Occipital lobe (tissue), 1 donor: ENCODE measurements at regions not wholly inside any gene's neighbourhood (a gene's known extent, or its start where the extent isn't known, plus 50 kb on each side); places are given as distances from the start of the nearest gene placed in this dataset.

Experiments used
- DNase-seq: peaks from one replicate; lab custom pipeline; 2025; lab: John Stamatoyannopoulos, UW

- DNase-seq: no peak
These were observed 1063.8 kb downstream of the EFNB2 start for GRCh38 chr13:105471673-105472072.

GRCh38 chr13:105466376-105466775 is 1069.1 kb downstream of the EFNB2 start:
- DNase-seq: no peak

GRCh38 chr13:105465745-105466144 is 1069.7 kb downstream of the EFNB2 start, which contains the start of gene DAOA:
TSS of gene DAOA (plus strand) at chr13:105466045.
- DNase-seq: no peak

- DNase-seq: no peak
These were observed 1070.2 kb downstream of the EFNB2 start for GRCh38 chr13:105465251-105465650.

- DNase-seq: no peak
These were observed 1071.2 kb downstream of the EFNB2 start for GRCh38 chr13:105464249-105464648.

GRCh38 chr13:105463011-105463501 is 1072.4 kb downstream of the EFNB2 start:
- DNase-seq: no peak

- no peak for DNase-seq
These were observed 1073.4 kb downstream of the EFNB2 start for GRCh38 chr13:105462098-105462497.

DNA sequence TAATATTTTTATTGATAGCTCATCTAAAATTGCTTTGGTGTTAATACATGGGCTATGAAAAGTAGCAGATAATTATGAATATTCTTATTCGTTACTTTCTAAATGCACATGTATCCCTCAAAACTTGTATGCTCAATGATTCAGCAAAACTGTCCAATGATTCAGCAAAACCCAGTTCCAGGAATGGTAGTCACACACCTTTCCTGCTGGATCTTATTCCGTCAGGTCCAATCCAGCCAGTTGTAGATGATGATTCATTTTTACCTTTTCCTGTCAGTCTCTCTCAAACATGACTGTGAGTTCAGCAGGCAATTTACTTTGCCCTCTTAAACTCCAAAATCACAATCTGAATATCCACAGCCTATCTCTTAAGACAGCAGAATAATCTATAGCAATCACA is 1082.6 kb downstream of the EFNB2 start:
- DNase-seq: no peak

DNA sequence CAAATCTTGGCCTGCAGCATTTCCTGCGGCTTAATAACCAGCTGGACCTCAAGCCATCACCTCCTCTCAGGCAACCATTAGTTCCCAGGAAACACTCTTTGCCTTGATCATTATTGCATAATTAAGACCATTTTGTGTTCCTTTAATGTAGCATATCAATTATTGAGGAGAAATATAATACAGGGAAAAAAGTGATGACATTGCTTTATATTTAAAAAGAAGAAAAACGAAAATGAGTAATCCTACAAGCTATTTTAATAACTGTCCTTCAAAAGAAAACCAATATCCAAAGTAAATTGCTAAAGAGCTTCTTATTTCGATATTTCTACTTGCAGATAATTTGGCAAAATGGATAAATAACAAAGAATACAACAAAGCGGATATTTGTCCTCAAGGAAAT is 1084.7 kb downstream of the EFNB2 start:
- no peak for DNase-seq

- no peak for DNase-seq
These were observed 1086.7 kb downstream of the EFNB2 start for GRCh38 chr13:105448811-105449210.

DNA sequence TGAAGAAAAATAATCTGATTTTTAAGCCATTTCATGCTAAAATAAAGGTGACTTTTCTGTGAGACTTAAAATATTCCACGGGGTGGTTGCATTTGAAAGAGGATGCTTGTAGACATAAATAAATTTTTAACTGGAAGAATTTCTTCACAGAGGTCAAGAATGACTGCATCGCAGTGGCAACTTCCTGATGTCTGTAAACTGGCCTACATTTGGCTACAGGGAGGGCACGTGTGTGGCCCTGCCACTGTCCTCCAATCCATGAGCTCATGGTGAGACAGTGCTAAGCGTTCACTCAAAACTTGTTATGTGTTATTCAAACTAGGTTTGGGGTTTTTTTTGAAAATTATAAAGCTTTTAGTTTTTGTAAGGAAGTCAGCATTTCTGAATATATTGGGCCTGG is 1089.3 kb downstream of the EFNB2 start:
- DNase-seq: no peak

DNA sequence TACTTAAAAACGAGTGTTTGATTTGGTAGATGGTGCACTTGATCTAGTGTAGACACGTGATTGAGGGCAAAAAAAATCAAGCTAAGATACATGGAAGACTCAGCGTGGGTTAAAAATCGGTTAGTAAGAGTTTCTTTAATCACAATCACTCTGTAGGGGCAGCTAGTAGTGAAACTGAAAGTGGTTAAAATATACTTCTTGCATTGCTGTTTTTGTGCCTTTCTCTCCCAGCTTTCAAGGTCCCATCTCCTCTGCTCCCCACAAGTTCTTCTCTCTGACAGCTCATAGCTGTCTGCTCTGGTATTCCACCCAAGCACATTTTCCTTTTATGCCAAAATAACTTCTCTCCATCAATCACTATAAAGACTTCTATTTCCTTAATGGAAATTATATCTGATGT is 1089.7 kb downstream of the EFNB2 start:
- DNase-seq: no peak

DNA sequence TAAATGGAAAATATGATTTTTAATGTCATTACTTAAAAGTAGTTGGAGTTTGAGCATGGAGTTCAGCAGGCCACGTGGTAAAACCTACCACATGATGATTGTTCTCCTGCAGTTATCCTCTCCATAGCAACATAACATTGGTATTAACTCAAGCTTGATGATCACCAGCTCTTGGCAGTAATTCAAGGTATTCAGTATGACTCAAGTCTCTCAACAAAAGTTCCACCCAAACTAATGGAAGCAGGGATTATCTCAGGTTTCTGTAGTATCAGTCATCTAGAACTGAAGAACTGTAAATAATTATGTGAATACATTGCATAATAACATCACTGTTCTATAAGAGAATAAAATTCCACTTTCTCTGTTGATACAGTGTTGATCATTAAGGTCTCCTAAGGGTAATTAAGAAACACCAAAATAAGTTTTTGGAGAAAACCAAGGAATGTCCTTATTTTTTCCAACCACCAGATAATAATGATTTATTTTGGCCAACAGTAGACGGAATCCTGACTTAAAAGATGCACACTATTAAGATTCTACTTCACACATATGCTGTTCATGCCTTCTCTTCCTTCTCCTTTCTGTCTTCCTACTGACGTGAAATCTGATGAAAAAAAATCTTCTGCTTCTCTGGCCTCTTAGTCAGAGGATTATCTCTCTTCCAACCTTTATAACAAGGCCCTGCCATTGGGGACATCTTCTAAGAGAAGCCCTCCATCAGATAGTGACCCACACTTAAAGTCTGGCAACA is 1092.3 kb downstream of the EFNB2 start:
- DNase-seq: no peak

GRCh38 chr13:105442040-105442439 is 1093.4 kb downstream of the EFNB2 start:
- DNase-seq: no peak

DNA sequence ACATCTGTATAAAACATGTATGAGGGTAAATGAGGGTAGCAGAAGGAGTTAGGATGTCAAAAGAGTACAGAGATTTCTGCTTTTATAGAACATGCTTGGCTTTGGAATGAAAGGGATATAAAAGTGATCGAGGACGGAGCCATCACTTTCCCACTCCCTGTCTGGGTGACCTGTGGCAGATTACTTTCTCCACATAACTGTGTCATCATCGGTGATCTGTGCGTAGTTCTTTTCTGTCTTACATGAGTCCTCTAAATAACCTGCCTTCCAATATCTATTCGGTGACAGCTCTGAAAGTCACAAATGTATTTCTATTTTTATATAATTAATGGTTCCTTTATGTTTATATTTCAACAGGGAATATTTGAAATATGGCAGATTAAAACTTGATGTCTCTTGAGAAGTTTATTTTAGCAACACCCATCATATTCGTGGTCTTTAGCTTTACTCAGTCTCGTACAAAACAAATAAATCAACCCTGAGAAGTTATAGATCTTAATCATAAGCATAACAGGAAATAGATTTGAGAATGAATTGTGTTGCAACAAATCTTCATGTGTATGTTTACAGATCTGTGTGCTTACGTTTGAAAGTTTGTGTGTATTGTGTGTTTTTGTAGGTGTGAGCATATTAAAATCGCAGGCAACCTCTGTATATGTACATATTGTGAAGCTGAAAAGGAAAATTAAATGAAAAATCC is 1094.3 kb downstream of the EFNB2 start:
- DNase-seq: no peak

GRCh38 chr13:105436943-105437342 is 1098.5 kb downstream of the EFNB2 start:
- no peak for DNase-seq

GRCh38 chr13:105432438-105432837 is 1103.0 kb downstream of the EFNB2 start:
- no peak for DNase-seq

DNA sequence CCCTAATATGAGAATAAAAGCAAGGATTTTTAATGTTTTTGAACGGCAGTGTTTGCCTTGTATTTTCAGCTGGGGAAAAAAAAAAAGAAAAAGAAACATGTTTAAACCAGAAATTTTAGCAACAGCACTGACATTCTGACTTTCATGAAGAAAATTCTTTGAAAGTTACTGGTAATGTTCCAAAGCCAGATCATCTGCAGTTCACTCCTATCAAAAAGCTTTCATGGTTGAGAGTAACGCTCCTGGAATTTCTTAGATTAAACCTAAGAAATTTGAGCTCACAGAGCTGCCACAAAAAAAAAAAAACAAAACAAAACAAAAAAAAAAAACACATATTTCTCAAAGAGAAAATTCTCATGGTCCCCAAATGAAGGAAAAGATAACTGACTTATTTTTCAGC is 1106.7 kb downstream of the EFNB2 start:
- DNase-seq: no peak

DNA sequence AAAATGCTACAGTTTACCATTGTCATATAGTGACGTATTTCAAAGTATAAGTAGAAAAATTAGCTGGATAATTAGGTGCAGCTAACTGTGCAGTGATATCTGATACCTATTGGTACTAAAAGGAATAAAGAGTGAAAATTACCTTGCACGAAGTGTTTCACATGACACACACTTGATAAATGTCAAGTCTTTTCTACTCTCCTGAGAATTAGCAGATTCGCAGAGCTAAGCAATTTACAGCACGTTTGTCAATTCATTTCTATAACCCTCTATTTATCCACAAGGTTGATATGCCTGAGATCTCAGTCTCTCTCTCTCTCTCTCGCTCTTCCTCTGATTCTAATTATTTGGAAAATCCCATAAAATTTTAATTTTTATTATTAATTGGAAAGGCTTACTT is 1109.0 kb downstream of the EFNB2 start:
- DNase-seq: no peak

- no peak for DNase-seq
These were observed 1120.8 kb downstream of the EFNB2 start for GRCh38 chr13:105414639-105415038.

GRCh38 chr13:105412171-105412570 is 1123.3 kb downstream of the EFNB2 start:
- no peak for DNase-seq

GRCh38 chr13:105410602-105411001 is 1124.9 kb downstream of the EFNB2 start:
- DNase-seq: no peak

- DNase-seq: no peak
These were observed 1128.9 kb downstream of the EFNB2 start for GRCh38 chr13:105406551-105406950.
